Keratinocyte (primary cell): ENCODE measurements at regions not wholly inside any gene's neighbourhood (a gene's known extent, or its start where the extent isn't known, plus 50 kb on each side); places are given as distances from the start of the nearest gene placed in this dataset.

ENCODE experiments used
- DNase-seq: peaks from one replicate; pipeline ENCODE4 v3.0.0-alpha.2; 2011; ENCODE audit warnings: low read depth, missing footprints, low spot score
- FAIRE-seq: peaks from 2 replicates; lab custom pipeline; 2011; peaks lifted over from hg19 to GRCh38; lab: Jason Lieb, UNC
- H2AFZ ChIP-seq: 2 replicates; pipeline ENCODE4 v1.6.0; 2012; ENCODE audit warnings: low read length, control low read depth, inconsistent platforms; ENCODE audit not compliant: control insufficient read depth
- H3K27ac ChIP-seq: 2 replicates; pipeline ENCODE4 v1.5.1; 2011; ENCODE audit warnings: low read length; ENCODE audit not compliant: control insufficient read depth, insufficient read depth
- H3K27me3 ChIP-seq: 3 replicates; pipeline ENCODE4 v1.6.0; 2011; ENCODE audit warnings: low read length; ENCODE audit not compliant: control insufficient read depth, insufficient read depth; ENCODE audit errors: extremely low read depth
- H3K36me3 ChIP-seq, 2 experiments: 2 replicates in 1 of 2; 3 replicates in 1 of 2; pipeline ENCODE4 v1.5.1; 2011; ENCODE audit warnings: low read length in 2 of 2, mild to moderate bottlenecking in 1 of 2; ENCODE audit not compliant: control insufficient read depth in 2 of 2, insufficient read depth in 2 of 2; ENCODE audit errors: extremely low read depth in 1 of 2
- H3K4me1 ChIP-seq: 3 replicates; pipeline ENCODE4 v1.5.1; 2011; ENCODE audit warnings: low read length; ENCODE audit not compliant: control insufficient read depth, insufficient read depth; ENCODE audit errors: extremely low read depth
- H3K4me2 ChIP-seq: 3 replicates; pipeline ENCODE4 v1.6.0; 2011; ENCODE audit warnings: low read depth, low read length; ENCODE audit not compliant: control insufficient read depth, insufficient read depth; ENCODE audit errors: extremely low read depth
- H3K4me3 ChIP-seq, 3 experiments: fragments of 200-600 bp in 1 of 3; sonication (generic) in 1 of 3; 2 replicates in 2 of 3; 3 replicates in 1 of 3; pipeline ENCODE4 v1.5.1; 2011 to 2016; ENCODE audit warnings: low read length in 3 of 3, mild to moderate bottlenecking in 3 of 3, control low read depth in 2 of 3, inconsistent platforms in 1 of 3, low read depth in 1 of 3, mixed read lengths in 1 of 3, mixed run types in 1 of 3, moderate library complexity in 1 of 3; ENCODE audit not compliant: control insufficient read depth in 2 of 3, insufficient read depth in 2 of 3; ENCODE audit errors: extremely low read depth in 1 of 3
- H3K79me2 ChIP-seq: 2 replicates; pipeline ENCODE4 v1.6.0; 2012; ENCODE audit warnings: low read length; ENCODE audit not compliant: control insufficient read depth, insufficient read depth
- H3K9ac ChIP-seq: 3 replicates; pipeline ENCODE4 v1.6.0; 2011; ENCODE audit warnings: low read length; ENCODE audit not compliant: control insufficient read depth, insufficient read depth; ENCODE audit errors: extremely low read depth
- H3K9me1 ChIP-seq: 3 replicates; pipeline ENCODE4 v1.6.0; 2011; ENCODE audit warnings: low read length; ENCODE audit not compliant: control insufficient read depth, insufficient read depth; ENCODE audit errors: extremely low read depth
- H3K9me3 ChIP-seq: 2 replicates; pipeline ENCODE4 v1.5.1; 2012; ENCODE audit warnings: low read depth, low read length; ENCODE audit not compliant: control insufficient read depth
- H4K20me1 ChIP-seq: 3 replicates; pipeline ENCODE4 v1.6.0; 2011; ENCODE audit warnings: low read length; ENCODE audit not compliant: control insufficient read depth, insufficient read depth; ENCODE audit errors: extremely low read depth
- CTCF ChIP-seq, 3 experiments: IDR thresholded peaks in 1 of 3; conservative IDR thresholded peaks in 1 of 3; optimal IDR thresholded peaks in 1 of 3; 2 replicates in 2 of 3; 3 replicates in 1 of 3; pipeline versions ENCODE3 to v1.5.1; 2011; ENCODE audit warnings: low read length in 3 of 3, mild to moderate bottlenecking in 3 of 3, moderate library complexity in 2 of 3, control low read depth in 1 of 3, inconsistent platforms in 1 of 3; ENCODE audit not compliant: insufficient read depth in 2 of 3; ENCODE audit errors: extremely low read depth in 1 of 3
- EZH2 ChIP-seq: IDR thresholded peaks from one replicate; pipeline ENCODE4 v1.6.1; 2012; ENCODE audit warnings: inconsistent platforms, mild to moderate bottlenecking, low read length, moderate library complexity
- dilution Hi-C: fragments of 300-500 bp; cut with MboI; formaldehyde crosslinking; loops from one replicate; pipeline ENCODE4 v1.7.0; 2020; ENCODE audit warnings: low sequenced_read_pairs; ENCODE audit not compliant: extremely low pct_ligation_motif_present

GRCh38 chr12:95395696-95396095 is 78.3 kb upstream of the METAP2 start:
- H4K20me1 ChIP-seq, result no peaks in the 10 kb centered on the region
- no peak overlapping the region for H3K9ac ChIP-seq
- no peak overlapping the region for H3K4me3 ChIP-seq
- dilution Hi-C loops, result no loop called here
- H3K27ac ChIP-seq, result no peak overlapping the region
- no peak for FAIRE-seq
- no peak for DNase-seq
- H3K9me3 ChIP-seq, result peaks cover 2% of the 10 kb centered on the region
- H3K27me3 ChIP-seq, result no peaks in the 10 kb centered on the region
- H3K4me2 ChIP-seq, result no peak overlapping the region
- no peaks in the 10 kb centered on the region for H3K79me2 ChIP-seq
- no peak overlapping the region for H2AFZ ChIP-seq
- peaks cover 12% of the 10 kb centered on the region for H3K4me1 ChIP-seq
- no peak for TF ChIP-seq CTCF (optimal IDR thresholded peaks at IDR 0.05 in 1 of 3, IDR thresholded peaks at IDR 0.05 in 1 of 3, conservative IDR thresholded peaks at IDR 0.05 in 1 of 3; ENCODE audit: extremely low read depth in 1 of 3, insufficient read depth in 2 of 3, low read length in 3 of 3)
- no peak for TF ChIP-seq EZH2
- no peaks in the 10 kb centered on the region for H3K36me3 ChIP-seq
- H3K9me1 ChIP-seq, result no peaks in the 10 kb centered on the region

GRCh38 chr12:95396849-95397468 is 77.0 kb upstream of the METAP2 start:
- no peak overlapping the region for H3K9ac ChIP-seq
- dilution Hi-C loops, result no loop called here
- FAIRE-seq, result peak; percentile 76
- no peaks in the 10 kb centered on the region for H4K20me1 ChIP-seq
- peaks cover 12% of the 10 kb centered on the region for H3K4me1 ChIP-seq
- H3K9me3 ChIP-seq, result peaks cover 2% of the 10 kb centered on the region
- H2AFZ ChIP-seq, result no peak overlapping the region
- no peaks in the 10 kb centered on the region for H3K36me3 ChIP-seq
- H3K79me2 ChIP-seq, result no peaks in the 10 kb centered on the region
- peak overlapping the region in 1 of 3 experiments; percentile 18 for H3K4me3 ChIP-seq
- H3K4me2 ChIP-seq, result peak overlapping the region; percentile 50
- TF ChIP-seq CTCF (optimal IDR thresholded peaks at IDR 0.05 in 1 of 3, IDR thresholded peaks at IDR 0.05 in 1 of 3, conservative IDR thresholded peaks at IDR 0.05 in 1 of 3; ENCODE audit: extremely low read depth in 1 of 3, insufficient read depth in 2 of 3, low read length in 3 of 3), result no peak
- H3K9me1 ChIP-seq, result no peaks in the 10 kb centered on the region
- H3K27ac ChIP-seq, result no peak overlapping the region
- peak; percentile 26 for DNase-seq
- no peaks in the 10 kb centered on the region for H3K27me3 ChIP-seq
